K562 (cell line): ENCODE measurements at regions not wholly inside any gene's neighbourhood (a gene's known extent, or its start where the extent isn't known, plus 50 kb on each side); places are given as distances from the start of the nearest gene placed in this dataset.

ENCODE experiments used
- ATAC-seq: fragments of 200-7000 bp; cut with Tn5 transposase; 3 replicates; pipeline ENCODE4 v1.9.1; 2020; ENCODE audit warnings: moderate library complexity
- BruUV-seq: library from RNA; stranded (reverse); fragments of 400-500 nt; replicated peaks from 2 replicates; lab custom pipeline; 2021; lab: Mats Ljungman, UMichigan
- CTCF ChIA-PET: fragments of 300-600 bp; formaldehyde crosslinking; extraction: SDS; loops from one replicate; lab custom pipeline; 2021; ENCODE audit warnings: low intra/inter-chr PET ratio; lab: Yijun Ruan, JAX
- POLR2A ChIA-PET: fragments of 300-600, 350-650 bp; sonication (Branson Sonifier 250); formaldehyde crosslinking; extraction: SDS; loops from one replicate; lab custom pipeline; 2021; ENCODE audit warnings: antibody characterized with exemption, inconsistent platforms; lab: Yijun Ruan, JAX
- DNase-seq, 4 experiments: peaks; one replicate each; pipeline versions ENCODE4 v3.0.0 to v3.0.0-alpha.2; 2011 to 2018; ENCODE audit warnings: low spot score in 3 of 4, mixed read lengths in 3 of 4; ENCODE audit errors: extremely low read depth in 1 of 4
- FAIRE-seq: peaks from 2 replicates; lab custom pipeline; 2011; peaks lifted over from hg19 to GRCh38; lab: Jason Lieb, UNC
- H2AFZ ChIP-seq: 2 replicates; pipeline ENCODE4 v1.6.0; 2011; ENCODE audit warnings: low read depth, low read length, control low read depth, inconsistent platforms
- H3K27ac ChIP-seq: fragments of 200-600 bp; 3 replicates; pipeline ENCODE4 v1.8.0; 2011; ENCODE audit warnings: low read depth, mild to moderate bottlenecking, control low read depth, inconsistent platforms, low read length, moderate library complexity, mixed read lengths; ENCODE audit errors: extremely low read depth
- H3K27me3 ChIP-seq, 2 experiments: fragments of 300-600 bp in 1 of 2; 2 replicates in 1 of 2; 3 replicates in 1 of 2; pipeline versions ENCODE4 v1.6.0 to v1.8.0; 2011; ENCODE audit warnings: inconsistent platforms in 2 of 2, low read length in 2 of 2, mild to moderate bottlenecking in 1 of 2, mixed read lengths in 1 of 2, moderate library complexity in 1 of 2; ENCODE audit not compliant: control insufficient read depth in 2 of 2, insufficient read depth in 2 of 2
- H3K36me3 ChIP-seq: fragments of 300-600 bp; 3 replicates; pipeline ENCODE4 v1.8.0; 2011; ENCODE audit warnings: mild to moderate bottlenecking, low read length, inconsistent platforms; ENCODE audit not compliant: control insufficient read depth, insufficient read depth
- H3K4me1 ChIP-seq, 2 experiments: fragments of 200-600 bp in 1 of 2; replicated peaks in 1 of 2; 2 replicates in 1 of 2; 3 replicates in 1 of 2; pipeline versions ENCODE4 v1.5.1 to v1.8.0; 2011; ENCODE audit warnings: inconsistent platforms in 2 of 2, low read length in 2 of 2, mild to moderate bottlenecking in 1 of 2, mixed read lengths in 1 of 2, moderate library complexity in 1 of 2; ENCODE audit not compliant: control insufficient read depth in 2 of 2, insufficient read depth in 2 of 2
- H3K4me2 ChIP-seq: 2 replicates; pipeline ENCODE4 v1.6.1; 2011; ENCODE audit warnings: low read length, control low read depth, inconsistent platforms, mixed read lengths; ENCODE audit not compliant: insufficient read depth
- H3K4me3 ChIP-seq: fragments of 200-600 bp; sonication (generic), shearing (Covaris generic); 2 replicates; pipeline ENCODE4 v1.5.1; 2016; ENCODE audit warnings: control low read depth, inconsistent platforms
- H3K79me2 ChIP-seq: fragments of 200-600 bp; 3 replicates; pipeline ENCODE4 v1.8.0; 2011; ENCODE audit warnings: low read length, inconsistent platforms; ENCODE audit not compliant: control insufficient read depth, insufficient read depth
- H3K9ac ChIP-seq, 2 experiments: 2 replicates each; pipeline versions ENCODE4 v1.6.0 to v1.6.1; 2011; ENCODE audit warnings: low read depth in 2 of 2, low read length in 2 of 2, control low read depth in 1 of 2, inconsistent platforms in 1 of 2, mild to moderate bottlenecking in 1 of 2, mixed read lengths in 1 of 2; ENCODE audit not compliant: insufficient read depth in 1 of 2
- H3K9me1 ChIP-seq: one replicate; pipeline ENCODE4 v1.6.0; 2011; ENCODE audit warnings: inconsistent platforms, mild to moderate bottlenecking, low read length, moderate library complexity; ENCODE audit not compliant: control insufficient read depth, insufficient read depth
- H3K9me3 ChIP-seq: replicated peaks from 2 replicates; pipeline ENCODE4 v1.5.1; 2011; ENCODE audit warnings: low read depth, low read length, inconsistent platforms; ENCODE audit not compliant: control insufficient read depth, insufficient read depth
- H4K20me1 ChIP-seq: replicated peaks from 2 replicates; pipeline ENCODE4 v1.6.1; 2011; ENCODE audit warnings: low read length, inconsistent platforms, mixed read lengths; ENCODE audit not compliant: control insufficient read depth, insufficient read depth
- BRF2 ChIP-seq: IDR thresholded peaks from 3 replicates; pipeline ENCODE4 v1.6.1; 2011; ENCODE audit warnings: borderline replicate concordance, mild to moderate bottlenecking; ENCODE audit not compliant: insufficient read length, insufficient read depth
- HMG20A ChIP-seq: fragments of 450-650 bp; formaldehyde crosslinking; conservative IDR thresholded peaks from 2 replicates; pipeline ENCODE4 v1.4.0; 2020; ENCODE audit warnings: mild to moderate bottlenecking, mixed read lengths
- KDM2B ChIP-seq: fragments of 250-450 bp; sonication (Bioruptor Pico); IDR thresholded peaks from 2 replicates; pipeline ENCODE4 v1.8.0; 2021; ENCODE audit warnings: mild to moderate bottlenecking, moderate library complexity
- KLF10 ChIP-seq: fragments of 250-450 bp; sonication (Bioruptor Pico); IDR thresholded peaks from 2 replicates; pipeline ENCODE4 v1.6.1; 2021; ENCODE audit warnings: matching md5 sums
- PHF8 ChIP-seq: fragments of 200-600 bp; sonication (generic); IDR thresholded peaks from 2 replicates; pipeline ENCODE4 v1.6.1; 2012; ENCODE audit warnings: mixed run types, mild to moderate bottlenecking, inconsistent platforms, low read length, moderate library complexity, borderline replicate concordance
- PPARD ChIP-seq: fragments of 250-450 bp; sonication (Bioruptor Pico); IDR thresholded peaks from 2 replicates; pipeline ENCODE4 v1.8.0; 2022; ENCODE audit warnings: inconsistent platforms, mild to moderate bottlenecking, moderate library complexity
- RBM15 ChIP-seq: fragments of 200-400 bp; formaldehyde crosslinking; IDR thresholded peaks from 2 replicates; pipeline ENCODE4 v1.6.1; 2018; ENCODE audit warnings: mild to moderate bottlenecking, low read length, moderate library complexity; ENCODE audit not compliant: insufficient read depth
- RBM22 ChIP-seq: fragments of 200-400 bp; formaldehyde crosslinking; IDR thresholded peaks from 2 replicates; pipeline ENCODE4 v1.6.1; 2018; ENCODE audit warnings: low read length, low read depth; ENCODE audit not compliant: poor library complexity, severe bottlenecking
- TCF7L2 ChIP-seq: fragments of 150-350 bp; IDR thresholded peaks from 2 replicates; pipeline ENCODE4 v1.6.1; 2016; ENCODE audit warnings: low read depth, mild to moderate bottlenecking, low read length, moderate library complexity
- ZC3H8 ChIP-seq: fragments of 450-650 bp; IDR thresholded peaks from 2 replicates; pipeline ENCODE4 v1.6.1; 2017
- ZNF140 ChIP-seq: fragments of 250-450 bp; sonication (Bioruptor Pico); IDR thresholded peaks from 2 replicates; pipeline ENCODE4 v1.8.0; 2021; ENCODE audit warnings: moderate library complexity, mild to moderate bottlenecking, inconsistent platforms
- ZNF444 ChIP-seq: fragments of 250-450 bp; sonication (Bioruptor Pico); IDR thresholded peaks from 2 replicates; pipeline ENCODE4 v1.4.0; 2020; ENCODE audit warnings: mild to moderate bottlenecking, moderate library complexity
- ZNF445 ChIP-seq: fragments of 250-450 bp; sonication (Bioruptor Pico); IDR thresholded peaks from 2 replicates; pipeline ENCODE4 v1.4.0; 2020; ENCODE audit warnings: low read depth, mild to moderate bottlenecking, moderate library complexity
- ZNF586 ChIP-seq: fragments of 450-650 bp; formaldehyde crosslinking; conservative IDR thresholded peaks from 2 replicates; pipeline ENCODE4 v1.4.0; 2020; ENCODE audit warnings: mild to moderate bottlenecking, moderate library complexity
- WGBS: fragments of 100-300 bp; shearing (Covaris generic); methylation state at CpG from one replicate; pipeline ENCODE4 v1.1.6; 2016; ENCODE audit warnings: low coverage, mixed read lengths; ENCODE audit not compliant: insufficient coverage; ENCODE audit errors: missing lambda C conversion rate; 5-methylcytosine and 5-hydroxymethylcytosine counted together
- in situ Hi-C: fragments of 300-500 bp; cut with MboI; formaldehyde crosslinking; loops from 4 replicates; pipeline ENCODE4 v1.15.0; 2018; ENCODE audit warnings: inconsistent platforms, mixed read lengths
- intact Hi-C: fragments of 100-400 bp; cut with micrococcal nuclease; formaldehyde crosslinking; loops from 2 replicates; pipeline ENCODE4 v1.14.2; 2022
- TF ChIP-seq, protein P1 (sequence below), 2 experiments: fragments of 200-800 bp in 1 of 2; sonication (Bioruptor generic) in 1 of 2; sonication (generic) in 1 of 2; formaldehyde crosslinking in 1 of 2; IDR thresholded peaks in 1 of 2; conservative IDR thresholded peaks in 1 of 2; 2 replicates each; pipeline versions ENCODE4 v1.5.0 to v1.6.1; 2016 to 2020; ENCODE audit warnings: missing compliant biosample characterization in 1 of 2, missing genetic modification characterization in 1 of 2, missing genetic modification reagents in 1 of 2
- TF ChIP-seq, protein P2 (sequence below), 2 experiments: IDR thresholded peaks; 2 replicates each; pipeline ENCODE4 v1.6.1; 2011; ENCODE audit warnings: borderline replicate concordance in 1 of 2, control low read depth in 1 of 2, low read depth in 1 of 2, low read length in 1 of 2, mild to moderate bottlenecking in 1 of 2, mixed read lengths in 1 of 2, moderate library complexity in 1 of 2; ENCODE audit not compliant: insufficient read depth in 1 of 2, insufficient read length in 1 of 2, poor library complexity in 1 of 2, severe bottlenecking in 1 of 2; ENCODE audit errors: extremely low read depth in 1 of 2
- TF ChIP-seq, protein P3 (sequence below): sonication (generic); formaldehyde crosslinking; IDR thresholded peaks from 2 replicates; pipeline ENCODE4 v1.8.1; 2022; ENCODE audit warnings: missing genetic modification reagents

DNA sequence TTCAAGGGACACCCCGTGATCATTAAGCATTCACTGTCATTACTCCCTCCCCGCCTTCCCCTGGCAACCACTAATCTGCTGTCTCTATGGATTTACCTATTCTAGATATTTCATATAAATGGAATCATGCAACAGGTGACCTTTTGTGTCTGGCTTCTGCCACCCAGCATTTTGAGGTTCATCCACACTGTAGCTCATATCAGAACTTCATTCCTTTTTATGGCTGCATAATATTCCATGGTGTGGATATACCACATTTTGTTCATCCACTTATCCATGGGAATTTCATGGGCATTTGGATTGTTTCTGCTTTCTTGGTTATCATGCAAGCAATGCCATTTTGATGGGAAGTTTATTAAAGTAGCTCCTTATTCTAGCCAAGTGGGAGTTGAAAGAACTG, 184.2 kb upstream of the VASH1 start:
- Histone ChIP-seq H3K27ac (no peak overlapping the region), H4K20me1 (no peaks in the 10 kb centered on the region; the same call in 1 of the 2 replicates), H3K36me3 (no peaks in the 10 kb centered on the region), H2AFZ (no peak overlapping the region), H3K79me2 (no peaks in the 10 kb centered on the region), H3K9ac (no peak overlapping the region), H3K4me1 (no peaks in the 10 kb centered on the region), H3K9me3 (no peaks in the 10 kb centered on the region), H3K4me3 (no peak overlapping the region), H3K4me2 (no peak overlapping the region), H3K9me1 (no peaks in the 10 kb centered on the region), H3K27me3 (peaks cover 0 to 23% of the 10 kb centered on the region in 2 experiments; a peak in 3 of 5 replicates)
- ChIA-PET POLR2A (no interaction called here), CTCF (no interaction called here)
- DNase-seq (no peak), ATAC-seq (no peak), FAIRE-seq (no peak)
- BruUV-seq = no TSS peak
- WGBS = 4% methylated on average over 2 of the region's 2 CpGs
- intact Hi-C loops (no loop called here), in situ Hi-C loops (no loop called here)
- TF ChIP-seq ZNF445 (CRISPR knock-in tag) (no peak), KDM2B (CRISPR knock-in tag) (no peak), ZC3H8 (no peak), BRF2 (no peak), KLF10 (CRISPR knock-in tag) (no peak), RBM15 (no peak), PHF8 (no peak), TCF7L2 (no peak), ZNF586 (no peak), PPARD (CRISPR knock-in tag) (no peak), ZNF140 (CRISPR knock-in tag) (no peak), HMG20A (CRISPR knock-in tag) (no peak), ZNF444 (CRISPR knock-in tag) (no peak), RBM22 (no peak)
- TF ChIP-seq, protein P1, sequence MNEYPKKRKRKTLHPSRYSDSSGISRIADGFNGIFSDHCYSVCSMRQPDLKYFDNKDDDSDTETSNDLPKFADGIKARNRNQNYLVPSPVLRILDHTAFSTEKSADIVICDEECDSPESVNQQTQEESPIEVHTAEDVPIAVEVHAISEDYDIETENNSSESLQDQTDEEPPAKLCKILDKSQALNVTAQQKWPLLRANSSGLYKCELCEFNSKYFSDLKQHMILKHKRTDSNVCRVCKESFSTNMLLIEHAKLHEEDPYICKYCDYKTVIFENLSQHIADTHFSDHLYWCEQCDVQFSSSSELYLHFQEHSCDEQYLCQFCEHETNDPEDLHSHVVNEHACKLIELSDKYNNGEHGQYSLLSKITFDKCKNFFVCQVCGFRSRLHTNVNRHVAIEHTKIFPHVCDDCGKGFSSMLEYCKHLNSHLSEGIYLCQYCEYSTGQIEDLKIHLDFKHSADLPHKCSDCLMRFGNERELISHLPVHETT (CRISPR knock-in tag; conservative IDR thresholded peaks at IDR 0.05 in 1 of 2, IDR thresholded peaks at IDR 0.05 in 1 of 2) = no peak
- TF ChIP-seq, protein P2, sequence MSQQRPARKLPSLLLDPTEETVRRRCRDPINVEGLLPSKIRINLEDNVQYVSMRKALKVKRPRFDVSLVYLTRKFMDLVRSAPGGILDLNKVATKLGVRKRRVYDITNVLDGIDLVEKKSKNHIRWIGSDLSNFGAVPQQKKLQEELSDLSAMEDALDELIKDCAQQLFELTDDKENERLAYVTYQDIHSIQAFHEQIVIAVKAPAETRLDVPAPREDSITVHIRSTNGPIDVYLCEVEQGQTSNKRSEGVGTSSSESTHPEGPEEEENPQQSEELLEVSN (IDR thresholded peaks at IDR 0.05; ENCODE audit: borderline replicate concordance in 1 of 2, extremely low read depth in 1 of 2, insufficient read depth in 1 of 2, insufficient read length in 1 of 2, low read depth in 1 of 2, low read length in 1 of 2, poor library complexity in 1 of 2, severe bottlenecking in 1 of 2) = no peak
- TF ChIP-seq, protein P3, sequence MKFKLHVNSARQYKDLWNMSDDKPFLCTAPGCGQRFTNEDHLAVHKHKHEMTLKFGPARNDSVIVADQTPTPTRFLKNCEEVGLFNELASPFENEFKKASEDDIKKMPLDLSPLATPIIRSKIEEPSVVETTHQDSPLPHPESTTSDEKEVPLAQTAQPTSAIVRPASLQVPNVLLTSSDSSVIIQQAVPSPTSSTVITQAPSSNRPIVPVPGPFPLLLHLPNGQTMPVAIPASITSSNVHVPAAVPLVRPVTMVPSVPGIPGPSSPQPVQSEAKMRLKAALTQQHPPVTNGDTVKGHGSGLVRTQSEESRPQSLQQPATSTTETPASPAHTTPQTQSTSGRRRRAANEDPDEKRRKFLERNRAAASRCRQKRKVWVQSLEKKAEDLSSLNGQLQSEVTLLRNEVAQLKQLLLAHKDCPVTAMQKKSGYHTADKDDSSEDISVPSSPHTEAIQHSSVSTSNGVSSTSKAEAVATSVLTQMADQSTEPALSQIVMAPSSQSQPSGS (CRISPR knock-in tag) = no peak
